ENCODE measurements at regions not wholly inside any gene's neighbourhood (a gene's known extent, or its start where the extent isn't known, plus 50 kb on each side); places are given as distances from the start of the nearest gene placed in this dataset.

DNA sequence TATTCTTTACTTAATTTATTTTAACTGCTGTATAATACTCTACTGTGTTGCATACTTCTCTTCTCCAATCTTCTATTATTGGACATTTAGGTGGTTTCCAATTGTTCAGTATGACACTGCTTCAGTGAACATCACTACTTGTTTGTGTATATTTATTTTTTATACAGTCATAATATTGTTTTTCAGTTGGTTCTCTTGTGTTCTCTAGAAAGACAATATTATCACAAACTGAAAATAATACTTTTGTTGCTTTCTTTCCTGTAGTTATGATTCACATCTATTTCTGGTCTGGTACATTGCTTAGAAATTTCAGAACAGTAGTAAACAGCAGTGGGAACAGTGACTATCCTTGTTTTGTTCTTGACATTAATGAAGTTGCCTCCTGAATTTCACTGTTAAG lies 62.8 kb upstream of the GTSF1L start:
- TF ChIP-seq POLR2A (IDR thresholded peaks at IDR 0.05) = no peak
- TF ChIP-seq, protein P1, sequence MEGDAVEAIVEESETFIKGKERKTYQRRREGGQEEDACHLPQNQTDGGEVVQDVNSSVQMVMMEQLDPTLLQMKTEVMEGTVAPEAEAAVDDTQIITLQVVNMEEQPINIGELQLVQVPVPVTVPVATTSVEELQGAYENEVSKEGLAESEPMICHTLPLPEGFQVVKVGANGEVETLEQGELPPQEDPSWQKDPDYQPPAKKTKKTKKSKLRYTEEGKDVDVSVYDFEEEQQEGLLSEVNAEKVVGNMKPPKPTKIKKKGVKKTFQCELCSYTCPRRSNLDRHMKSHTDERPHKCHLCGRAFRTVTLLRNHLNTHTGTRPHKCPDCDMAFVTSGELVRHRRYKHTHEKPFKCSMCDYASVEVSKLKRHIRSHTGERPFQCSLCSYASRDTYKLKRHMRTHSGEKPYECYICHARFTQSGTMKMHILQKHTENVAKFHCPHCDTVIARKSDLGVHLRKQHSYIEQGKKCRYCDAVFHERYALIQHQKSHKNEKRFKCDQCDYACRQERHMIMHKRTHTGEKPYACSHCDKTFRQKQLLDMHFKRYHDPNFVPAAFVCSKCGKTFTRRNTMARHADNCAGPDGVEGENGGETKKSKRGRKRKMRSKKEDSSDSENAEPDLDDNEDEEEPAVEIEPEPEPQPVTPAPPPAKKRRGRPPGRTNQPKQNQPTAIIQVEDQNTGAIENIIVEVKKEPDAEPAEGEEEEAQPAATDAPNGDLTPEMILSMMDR (IDR thresholded peaks at IDR 0.05) = no peak
